NCI-H2107 (cell line): ENCODE measurements at regions not wholly inside any gene's neighbourhood (a gene's known extent, or its start where the extent isn't known, plus 50 kb on each side); places are given as distances from the start of the nearest gene placed in this dataset.
A peak's percentile ranks its signal among the peaks of the same experiment; 100 is the strongest.
"Not testable (repeated sequence)": the region's sequence is repeated elsewhere in the genome, so short reads cannot be mapped to it uniquely, and the experiment has no call there.

ENCODE experiments used
- DNase-seq: peaks from one replicate; lab custom pipeline; 2025; lab: John Stamatoyannopoulos, UW

DNA sequence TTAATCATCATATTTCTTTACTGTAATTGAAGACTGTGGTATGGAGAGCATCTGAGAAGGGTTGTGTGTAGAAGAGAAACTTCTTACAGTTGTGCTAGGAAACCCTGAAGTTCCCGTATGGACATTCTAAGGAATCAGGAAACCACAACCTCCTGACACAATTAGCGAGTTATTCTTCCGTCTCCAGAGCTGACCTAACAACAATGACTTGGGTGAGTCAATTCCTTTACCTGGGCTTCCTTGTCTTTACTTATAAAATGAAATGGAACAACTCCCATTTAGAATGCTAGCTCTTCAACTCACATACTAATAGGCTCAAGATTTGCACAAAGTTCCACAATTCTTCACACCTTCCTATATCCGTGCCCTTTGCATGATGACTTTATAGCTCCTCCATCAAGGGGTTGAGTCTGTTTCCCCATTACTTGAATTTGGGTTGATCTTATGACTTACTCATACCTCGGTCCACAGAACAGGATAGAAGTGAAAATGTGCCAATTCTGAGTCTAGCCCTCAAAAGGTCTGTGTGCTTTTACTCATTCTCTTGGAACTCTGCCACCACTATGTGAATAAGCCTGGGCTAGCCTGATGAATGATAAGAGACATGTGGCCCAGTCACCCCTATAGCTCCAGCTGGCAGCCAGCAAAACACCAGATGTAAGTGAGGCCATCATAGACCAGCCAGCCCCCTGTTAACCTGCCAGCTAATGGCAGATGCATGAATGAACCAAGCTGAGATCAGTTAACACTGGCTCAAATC is 459.4 kb downstream of the ETNK1 start:
- DNase-seq = no peak

DNA sequence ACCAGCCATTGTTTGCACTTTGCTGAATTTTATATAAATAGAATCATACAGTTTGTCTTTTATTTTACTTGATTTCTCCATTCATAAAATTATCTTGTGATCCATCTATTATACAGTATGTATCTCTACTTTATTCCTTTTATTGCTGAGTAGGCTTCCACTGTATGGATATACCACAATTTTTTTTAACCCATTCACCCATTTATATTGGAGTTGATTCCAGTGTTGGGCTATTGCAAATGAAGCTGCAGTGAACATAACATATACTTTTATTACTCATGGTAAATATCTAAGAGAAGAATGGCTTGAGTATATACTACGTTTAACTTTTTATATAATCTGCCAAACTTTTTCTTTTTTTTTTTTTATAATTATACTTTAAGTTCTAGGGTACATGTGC is 463.6 kb downstream of the ETNK1 start:
- DNase-seq = no peak

DNA sequence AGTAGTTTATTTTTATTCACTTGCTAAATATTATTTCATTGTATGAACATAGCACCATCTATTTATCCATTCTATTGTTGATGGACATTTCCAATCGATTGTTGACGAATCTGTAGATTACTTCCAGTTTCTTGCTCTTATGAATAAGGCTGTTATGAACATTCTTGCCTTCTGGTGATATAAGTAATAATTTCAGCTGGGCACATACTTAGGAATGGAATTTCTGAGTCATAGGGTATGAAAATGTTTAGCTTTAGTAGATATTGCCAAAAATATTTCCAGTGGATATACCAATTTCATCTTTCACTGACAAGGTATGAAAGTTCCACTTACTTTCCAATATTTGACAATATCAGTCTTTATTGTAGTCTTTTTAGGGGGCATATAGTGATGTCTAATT is 468.5 kb downstream of the ETNK1 start:
- no peak for DNase-seq

DNA sequence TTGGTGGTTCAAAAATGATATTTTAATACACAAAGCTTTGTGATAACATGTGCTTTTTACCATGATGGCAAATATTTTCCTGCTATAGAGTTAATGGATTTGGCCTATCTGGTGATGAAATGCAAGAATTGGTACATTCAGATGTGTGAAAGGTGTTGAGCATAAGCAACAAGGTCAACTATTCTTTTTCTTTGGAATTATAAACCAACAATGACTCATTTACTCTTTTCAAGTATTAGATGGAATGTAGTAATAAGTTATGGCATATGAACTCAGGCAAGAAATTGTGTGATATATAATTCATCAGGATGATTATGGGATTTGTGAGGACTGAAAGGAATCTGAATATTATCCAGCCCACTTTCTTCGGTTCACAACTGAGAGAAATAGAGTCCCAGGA is 471.4 kb downstream of the ETNK1 start:
- no peak for DNase-seq

DNA sequence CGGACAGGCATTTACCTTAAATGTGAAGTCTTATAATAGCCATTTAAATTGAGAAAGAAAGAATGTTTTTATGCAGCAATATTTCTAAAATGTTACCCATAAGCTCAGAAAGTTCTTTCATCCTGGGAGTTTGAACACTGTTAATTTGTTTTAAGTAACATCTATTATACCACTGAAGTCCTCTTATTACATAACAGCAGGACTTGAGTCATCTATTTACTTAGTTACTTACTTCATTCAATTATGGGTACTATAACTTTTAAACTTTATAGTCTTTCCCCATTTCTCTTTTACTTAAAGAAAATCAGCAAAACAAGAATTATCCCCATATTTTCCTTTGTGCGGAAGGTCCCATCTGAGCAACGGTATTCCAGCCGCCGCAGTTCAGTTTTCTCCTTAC is 473.1 kb downstream of the ETNK1 start:
- DNase-seq = no peak

DNA sequence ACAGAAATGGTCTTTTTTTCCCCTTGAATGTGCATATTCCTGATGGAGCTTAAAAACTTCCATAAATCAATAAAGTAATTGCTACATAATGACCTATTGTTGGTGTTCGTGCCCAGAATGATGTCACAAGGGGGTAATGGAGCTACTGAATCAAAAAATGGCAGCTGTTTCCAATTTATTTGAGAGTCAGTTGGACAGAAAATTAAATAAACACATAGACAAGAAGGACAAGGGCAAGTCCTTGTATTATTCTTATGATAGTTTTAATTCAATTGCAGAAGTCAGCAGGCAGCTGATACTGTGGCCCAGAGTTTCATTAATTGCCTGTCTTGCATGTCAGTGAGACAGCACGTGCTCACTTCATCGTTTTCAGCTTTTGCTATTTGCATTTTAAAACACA is 473.5 kb downstream of the ETNK1 start:
- DNase-seq = peak; percentile 24

DNA sequence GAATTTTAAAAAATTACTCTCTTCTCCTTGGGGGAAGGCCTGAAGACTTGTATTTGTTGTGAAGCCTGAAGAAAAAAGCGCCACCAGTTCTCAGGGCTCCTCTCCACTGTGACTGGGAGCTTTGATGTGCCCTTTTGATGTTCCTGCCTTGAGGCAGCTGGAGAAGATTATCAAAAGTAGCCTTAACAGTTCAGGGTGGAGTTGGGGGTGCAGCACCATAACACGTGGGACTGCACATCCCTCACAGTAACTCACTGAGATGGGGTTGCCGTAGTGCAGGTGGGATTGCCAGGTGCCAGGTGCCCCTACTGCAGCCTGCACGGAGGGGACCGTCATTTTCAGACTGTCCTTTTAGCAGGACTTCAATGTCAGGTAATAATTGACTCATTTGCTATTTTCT is 474.1 kb downstream of the ETNK1 start:
- no peak for DNase-seq

DNA sequence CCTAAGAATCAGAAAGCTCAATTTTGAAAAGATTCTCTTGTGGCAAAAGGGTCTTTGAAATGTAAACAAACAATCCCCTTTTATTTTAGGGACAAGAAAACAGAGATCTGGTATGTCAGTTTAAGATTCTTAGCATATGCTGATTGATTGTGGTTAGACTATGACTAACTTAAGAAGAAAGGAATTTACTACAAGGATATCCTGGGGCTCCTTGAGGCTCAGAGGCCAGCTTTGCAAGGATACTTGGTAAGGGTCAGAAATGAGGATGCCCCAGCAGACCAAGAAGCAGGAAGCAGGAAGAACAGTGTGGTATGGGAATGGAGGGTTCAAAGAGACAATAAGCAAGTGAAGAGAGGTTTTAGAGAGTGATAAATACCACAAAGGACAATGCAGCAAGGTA is 474.6 kb downstream of the ETNK1 start:
- DNase-seq = no peak

DNA sequence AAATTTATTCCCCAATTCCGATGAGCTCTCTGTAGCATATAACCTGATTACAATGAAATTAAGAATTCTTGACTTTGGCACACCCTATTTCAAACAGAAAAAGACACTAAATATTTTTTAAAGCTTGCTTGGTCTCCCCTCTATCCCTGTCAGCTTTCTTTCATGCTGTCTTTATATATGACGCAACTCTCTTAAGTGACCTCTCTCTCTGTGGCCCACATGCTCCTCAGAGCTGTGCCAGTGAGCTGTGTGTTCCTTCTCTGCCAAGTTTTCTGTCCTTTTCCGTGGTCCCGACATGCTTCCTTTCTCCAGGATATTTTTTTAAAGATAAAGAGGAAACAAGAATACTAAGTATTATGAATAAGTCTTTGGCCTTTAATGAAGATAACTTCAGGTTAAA is 484.0 kb downstream of the ETNK1 start:
- no peak for DNase-seq

DNA sequence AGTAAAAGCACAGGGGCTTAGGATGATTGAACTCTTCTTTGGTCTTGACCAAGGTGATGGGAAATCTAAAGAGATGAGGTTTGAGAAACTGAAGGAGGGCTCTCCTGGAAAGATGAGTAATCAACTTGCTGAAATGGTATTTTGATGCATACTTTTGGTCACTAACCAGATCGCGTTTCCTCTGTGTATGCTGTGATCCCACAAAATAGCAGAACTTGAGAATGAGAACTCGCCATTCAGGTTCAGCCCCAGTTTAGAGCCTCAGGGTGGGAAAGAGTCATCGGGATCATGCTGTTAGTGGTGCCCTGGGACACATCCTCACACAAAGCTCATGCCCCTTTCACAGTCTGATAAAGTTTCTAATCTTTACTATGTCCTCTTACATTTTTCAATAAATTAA is 488.8 kb downstream of the ETNK1 start:
- no peak for DNase-seq

DNA sequence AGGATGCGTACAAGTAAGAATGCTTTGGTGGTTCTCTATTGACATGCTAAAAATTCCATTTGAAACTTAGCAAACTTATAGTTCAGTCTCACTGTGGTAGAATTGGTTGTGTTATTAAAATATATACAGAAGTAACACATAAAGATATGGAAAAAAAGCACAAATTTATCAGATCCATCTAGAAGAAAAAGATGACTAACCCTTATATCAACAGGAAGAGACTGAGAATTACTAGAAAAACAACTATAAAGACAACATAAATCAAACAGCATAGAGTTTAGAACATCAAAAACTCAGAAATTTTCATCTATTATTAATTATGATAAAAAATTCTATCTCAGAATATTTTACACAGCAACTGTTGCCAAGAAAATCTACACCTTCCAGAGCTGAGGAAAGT is 491.0 kb downstream of the ETNK1 start:
- DNase-seq = no peak

DNA sequence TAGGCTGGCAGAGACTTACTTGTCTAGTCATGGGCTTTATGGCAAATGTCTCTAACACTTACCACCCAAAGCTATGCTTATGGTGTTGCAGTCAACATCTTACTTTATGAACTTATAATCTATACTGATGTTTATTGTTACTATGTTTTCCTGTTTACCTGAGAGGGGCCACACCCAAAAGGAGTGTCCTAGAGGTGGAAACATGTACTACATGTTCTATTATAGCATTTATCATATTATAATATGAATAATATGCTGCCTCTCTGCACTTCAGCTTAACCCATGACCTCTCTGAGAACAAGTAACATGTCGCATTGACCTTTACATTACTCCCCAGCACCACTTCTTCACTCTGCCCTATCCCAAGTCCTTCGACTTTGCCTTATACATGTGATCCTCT is 501.8 kb downstream of the ETNK1 start:
- no peak for DNase-seq

DNA sequence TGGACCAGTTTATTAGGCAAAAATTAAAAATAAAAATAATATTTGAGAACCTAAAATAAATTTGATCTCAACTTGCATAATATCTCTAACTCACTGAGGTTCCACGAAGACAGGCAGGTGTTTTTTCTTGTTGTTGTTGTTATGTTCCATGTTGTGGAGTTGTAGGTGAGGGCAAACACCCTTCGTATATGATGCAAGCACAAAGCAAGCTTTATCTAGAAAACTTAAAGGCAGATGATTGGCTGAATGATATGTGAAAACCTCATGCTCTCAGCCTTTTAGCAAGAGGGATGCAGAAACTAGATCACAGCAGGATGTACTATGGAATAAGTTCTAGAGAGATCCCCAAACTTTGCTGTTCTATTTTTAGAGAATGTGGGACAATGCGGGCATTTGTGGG is 502.7 kb downstream of the ETNK1 start:
- DNase-seq = no peak

DNA sequence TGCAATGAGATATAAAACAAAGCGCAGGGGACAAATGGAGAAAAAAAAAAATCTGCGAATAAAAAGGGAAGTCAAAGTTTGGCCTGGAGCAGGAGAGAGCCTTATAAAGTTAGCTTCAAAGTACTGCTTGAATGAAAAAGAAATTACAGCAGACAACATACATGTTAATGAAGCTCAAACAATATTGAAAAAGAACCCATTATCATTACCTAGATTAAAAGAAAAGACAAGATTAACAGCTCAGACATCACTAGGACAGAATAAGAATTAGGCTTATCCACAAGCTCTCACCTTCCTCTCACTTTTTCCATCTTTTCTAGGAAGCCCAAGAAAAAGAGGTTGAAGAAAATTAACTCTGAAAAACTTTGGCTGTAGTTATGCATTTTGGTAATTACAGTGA is 503.5 kb downstream of the ETNK1 start:
- no peak for DNase-seq

DNA sequence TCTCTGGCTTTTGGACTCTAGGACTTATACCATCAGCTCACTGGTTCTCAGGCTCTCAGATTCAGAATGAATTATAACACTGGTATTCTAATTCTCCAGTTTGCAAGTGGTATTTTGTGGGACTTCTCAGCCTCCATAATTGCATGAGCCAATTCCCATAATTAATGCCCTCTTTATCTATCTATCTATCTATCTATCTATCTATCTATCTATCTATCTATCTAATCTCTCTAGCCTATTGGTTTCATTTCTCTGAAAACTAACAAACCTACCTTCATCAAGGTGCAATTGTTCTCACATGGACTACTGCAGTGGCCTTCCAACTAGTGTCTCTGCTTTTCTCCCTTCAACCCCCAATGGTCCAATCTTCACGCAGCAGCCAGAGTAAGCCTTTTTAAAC is 507.4 kb downstream of the ETNK1 start:
- DNase-seq = no peak

DNA sequence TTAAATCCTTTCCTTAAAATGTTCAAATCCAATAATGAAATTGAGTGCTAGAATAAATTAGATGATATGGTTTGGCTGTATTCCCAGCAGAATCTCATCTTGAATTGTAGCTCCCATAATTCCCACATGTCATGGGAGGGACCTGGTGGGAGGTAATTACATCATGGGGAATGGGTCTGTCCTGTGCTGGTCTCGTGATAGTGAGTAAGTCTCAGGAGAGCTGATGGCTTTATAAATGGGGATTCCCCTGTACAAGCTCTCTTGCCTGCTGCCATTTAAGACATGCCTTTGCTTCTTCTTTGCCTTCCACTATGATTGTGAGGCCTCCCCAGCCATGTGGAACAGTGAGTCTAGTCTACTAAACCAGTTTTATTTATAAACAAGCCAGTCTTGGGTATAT is 508.5 kb downstream of the ETNK1 start:
- DNase-seq = no peak

DNA sequence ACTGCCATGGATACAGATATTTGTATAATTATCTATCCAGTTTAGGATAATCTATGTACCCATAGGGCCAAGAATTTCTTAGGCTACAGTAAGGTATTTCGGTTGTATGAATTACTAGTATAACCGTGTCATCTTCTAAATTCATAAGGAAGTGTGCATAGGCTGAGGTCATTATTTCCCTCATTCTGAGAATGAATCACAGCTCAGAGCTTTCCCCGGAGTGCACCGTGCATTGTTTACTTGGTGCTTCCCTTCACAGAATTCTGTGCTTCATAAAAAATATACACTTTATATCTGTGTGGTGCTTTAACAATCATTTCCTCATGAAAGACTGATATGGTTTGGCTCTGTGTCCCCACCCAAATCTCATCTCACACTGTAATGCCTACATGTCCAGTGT is 514.1 kb downstream of the ETNK1 start:
- DNase-seq = no peak

DNA sequence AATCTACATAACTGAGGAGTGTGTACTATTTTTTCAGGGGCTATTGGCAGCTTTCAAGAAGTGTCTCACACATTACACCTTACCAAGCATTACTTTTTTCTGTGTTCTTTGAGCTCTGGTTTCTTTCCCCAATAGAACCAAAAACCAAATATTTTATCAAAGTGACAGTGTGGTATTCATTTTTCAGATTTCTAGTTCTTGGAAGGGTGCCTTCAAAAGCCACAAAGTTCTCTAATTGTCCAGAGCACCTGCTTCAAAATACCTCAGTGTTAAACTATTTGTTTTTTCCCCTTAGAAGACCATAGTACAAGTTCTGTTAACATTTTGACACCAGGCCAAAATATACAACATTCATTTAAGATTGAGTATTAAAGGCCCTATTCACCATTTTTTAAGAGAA is 515.7 kb downstream of the ETNK1 start:
- no peak for DNase-seq

DNA sequence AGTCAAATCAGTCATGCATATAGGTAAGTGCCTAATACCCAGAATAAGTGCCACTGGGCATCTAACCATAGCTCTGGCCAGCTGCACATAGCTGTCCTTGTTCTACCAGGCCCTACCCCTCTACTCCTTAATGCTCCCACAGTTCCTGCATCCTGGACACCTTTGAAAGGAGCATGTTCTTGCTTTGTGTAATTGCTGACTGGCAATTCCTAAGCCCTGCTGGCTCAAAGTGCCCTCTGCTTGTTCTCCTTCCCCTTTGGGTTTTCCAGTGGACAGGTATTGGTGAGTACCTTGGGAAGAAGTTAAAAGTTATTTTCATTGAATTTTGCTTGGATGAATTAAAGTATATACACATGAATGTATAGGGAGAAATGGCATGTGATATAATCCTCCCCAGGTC is 516.4 kb downstream of the ETNK1 start:
- no peak for DNase-seq

DNA sequence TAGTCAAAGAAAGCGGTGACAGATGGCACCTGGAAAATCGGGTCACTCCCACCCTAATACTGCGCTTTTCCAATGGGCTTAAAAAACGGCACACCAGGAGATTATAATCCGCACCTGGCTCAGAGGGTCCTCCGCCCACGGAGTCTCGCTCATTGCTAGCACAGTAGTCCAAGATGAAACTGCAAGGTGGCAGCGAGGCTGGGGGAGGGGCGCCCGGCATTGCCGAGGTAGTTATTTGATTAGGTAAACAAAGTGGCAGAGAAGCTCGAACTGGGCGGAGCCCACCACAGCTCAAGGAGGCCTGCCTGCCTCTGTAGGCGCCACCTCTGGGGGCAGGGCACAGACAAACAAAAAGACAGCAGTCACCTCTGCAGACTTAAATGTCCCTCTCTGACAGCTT is 521.1 kb downstream of the ETNK1 start:
- not testable (repeated sequence) for DNase-seq

DNA sequence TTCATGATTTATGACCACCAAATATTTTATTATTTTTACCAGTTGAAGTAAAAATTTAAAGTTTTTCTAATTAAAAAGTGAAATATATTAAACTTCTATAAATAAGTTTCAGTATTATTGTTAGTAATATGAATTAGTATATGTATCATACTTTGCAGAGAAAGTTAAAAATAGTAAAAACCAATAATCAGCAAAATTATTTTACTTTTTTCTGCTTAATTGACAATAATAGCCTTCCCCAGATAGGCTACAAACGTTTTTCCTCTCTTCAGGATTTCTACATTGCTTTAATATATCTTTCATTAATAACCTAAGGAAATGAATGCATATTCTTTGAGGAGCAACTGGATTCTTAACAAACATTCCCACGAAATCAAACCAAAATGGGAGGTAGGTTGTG is 543.5 kb downstream of the ETNK1 start:
- DNase-seq = no peak

DNA sequence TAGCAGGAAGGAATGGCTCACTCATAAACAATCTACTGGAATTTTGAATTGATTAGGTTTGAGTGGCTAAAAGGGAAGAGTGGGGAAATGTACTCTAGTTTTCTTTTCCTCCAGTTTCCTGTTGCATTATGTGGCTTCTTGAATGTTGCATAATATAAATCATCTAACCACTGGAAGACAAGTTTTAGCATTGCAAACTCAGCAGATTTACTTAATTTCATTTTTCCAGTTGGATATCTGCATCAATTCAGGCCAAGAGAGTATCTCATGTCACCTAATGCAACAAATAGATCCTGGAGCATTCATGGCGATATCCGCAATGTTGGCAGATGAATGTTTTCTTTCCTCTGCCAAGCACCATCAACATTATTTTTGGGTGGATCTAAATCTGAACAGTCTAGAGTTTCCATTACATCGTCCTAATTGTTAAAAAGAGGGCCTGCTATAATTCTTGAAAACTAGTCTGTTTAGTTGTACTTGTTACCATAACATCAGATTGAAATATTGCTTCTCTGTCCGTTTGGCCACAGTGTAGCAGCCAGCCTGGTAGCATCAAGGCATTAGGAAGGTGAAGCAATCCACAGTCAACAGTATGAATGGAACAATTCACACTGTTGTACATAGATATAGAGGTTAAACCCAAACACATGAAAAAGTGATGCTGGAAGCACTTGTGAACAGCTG is 544.2 kb downstream of the ETNK1 start:
- DNase-seq = no peak

DNA sequence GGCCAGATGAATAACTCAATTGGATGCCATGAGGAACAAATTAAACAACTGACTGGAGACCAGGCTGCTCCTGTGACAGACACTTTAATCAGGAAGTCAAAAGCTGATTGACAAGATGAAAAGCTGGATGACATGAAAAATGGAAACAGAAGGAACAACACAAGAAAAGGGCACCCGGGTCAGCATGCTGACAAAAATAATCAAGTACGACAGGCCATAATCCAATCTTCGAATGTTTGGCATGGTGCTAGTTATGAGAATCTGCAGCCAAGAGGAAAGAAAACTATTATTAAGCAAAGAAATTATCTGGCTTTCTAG is 544.7 kb downstream of the ETNK1 start:
- DNase-seq = no peak

DNA sequence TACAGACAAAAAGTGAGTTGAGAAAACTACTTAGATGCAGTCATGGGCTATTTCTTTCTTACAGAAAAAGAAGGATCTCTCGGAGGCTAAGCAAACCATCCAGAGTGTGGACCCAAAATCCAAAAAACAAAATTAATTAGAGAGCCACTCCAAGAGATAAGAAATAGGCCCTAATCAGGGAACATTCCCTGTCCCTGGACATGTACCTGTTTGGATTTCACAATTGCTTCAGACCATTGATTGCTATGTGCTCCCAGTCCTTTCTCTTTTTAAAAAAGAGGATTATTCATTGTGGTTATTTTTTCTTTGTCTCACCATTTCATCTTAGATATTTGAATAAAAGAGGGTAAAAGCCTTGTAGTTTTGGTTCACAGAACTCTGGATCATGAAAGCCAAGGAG is 549.9 kb downstream of the ETNK1 start:
- DNase-seq = no peak
